Activated CD4-positive, CD25-positive, alpha-beta regulatory T cell treated with anti-CD3 and anti-CD28 coated beads, Interleukin-2, amount 50 U/mL, for 24 hours (primary cell): ENCODE measurements at regions not wholly inside any gene's neighbourhood (a gene's known extent, or its start where the extent isn't known, plus 50 kb on each side); places are given as distances from the start of the nearest gene placed in this dataset.

Experiments used
- ATAC-seq, 2 donors: fragments of 150-1000 bp; cut with Tn5 transposase; one replicate each; pipeline ENCODE4 v1.10.0; 2021; ENCODE audit warnings: mild to moderate bottlenecking in 1 of 2, moderate library complexity in 1 of 2

GRCh38 chr18:75574187-75574586 is 146.7 kb upstream of the SMIM21 start:
- no peak for ATAC-seq

GRCh38 chr18:75563150-75563549 is 135.6 kb upstream of the SMIM21 start:
- ATAC-seq: no peak

DNA sequence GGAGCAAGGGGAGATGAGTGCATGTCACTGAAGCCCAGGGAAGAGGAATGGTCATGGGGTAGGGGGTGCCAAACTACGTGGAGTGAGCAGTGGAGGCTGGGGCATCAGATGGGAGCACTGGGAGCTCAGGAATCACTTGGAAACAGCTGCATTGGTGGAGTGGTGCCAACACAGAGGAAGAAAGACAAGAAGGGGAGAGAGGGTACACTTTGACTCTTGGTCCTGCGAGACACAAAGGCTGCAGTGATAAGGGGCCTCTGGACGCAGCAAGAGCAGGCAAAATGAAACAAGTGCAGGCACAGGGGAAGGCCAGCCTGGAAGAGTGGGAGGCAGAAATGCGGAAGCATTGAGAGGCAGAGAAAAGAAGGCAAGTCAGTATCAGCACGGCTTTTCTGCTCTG is 134.7 kb upstream of the SMIM21 start:
- no peak for ATAC-seq

GRCh38 chr18:75558790-75559189 is 131.3 kb upstream of the SMIM21 start:
- ATAC-seq: no peak

DNA sequence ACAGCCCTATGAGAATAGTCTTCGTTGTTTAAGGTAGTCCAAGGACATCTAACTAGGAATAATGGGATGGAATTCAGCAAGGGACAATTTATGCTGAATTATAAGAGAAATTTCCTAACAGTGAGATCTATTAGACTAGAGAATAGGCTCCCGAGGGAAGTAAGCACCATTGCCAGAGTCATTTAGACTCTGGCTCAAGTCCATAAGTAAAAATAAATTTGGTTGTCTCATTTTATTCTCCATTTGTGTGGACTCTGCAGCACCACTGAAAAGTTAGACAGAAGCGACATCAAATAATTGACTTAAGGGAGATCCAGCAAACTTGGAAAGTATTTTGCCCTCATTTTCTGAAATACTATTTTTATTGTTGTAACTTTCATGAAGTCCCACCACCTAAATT is 129.3 kb upstream of the SMIM21 start:
- ATAC-seq: no peak

DNA sequence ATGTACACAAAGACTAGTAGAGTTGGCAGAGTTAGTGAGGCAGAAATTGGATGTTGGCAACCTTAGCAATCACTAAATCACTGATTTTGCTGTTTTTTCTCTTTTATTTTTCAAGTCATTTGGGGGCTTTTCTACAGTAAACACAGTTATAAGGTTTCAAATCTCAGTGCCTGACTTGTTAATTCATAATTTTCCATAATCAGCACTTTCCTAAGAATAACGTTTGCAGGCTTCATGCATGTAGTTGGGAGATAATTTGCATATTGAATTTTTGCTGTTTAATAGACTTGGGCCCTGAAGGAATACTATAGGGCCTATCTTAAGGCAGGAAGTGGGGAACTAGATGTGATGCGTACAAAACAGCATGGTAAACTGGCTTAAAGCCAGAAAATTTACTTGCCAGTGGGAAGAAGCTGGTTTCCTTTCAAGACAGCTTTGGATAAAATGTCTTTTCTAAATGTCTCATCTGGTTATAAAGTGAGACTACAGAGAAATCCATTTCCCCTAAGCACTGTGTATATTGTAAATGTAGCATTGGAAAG is 127.2 kb upstream of the SMIM21 start:
- ATAC-seq: no peak

DNA sequence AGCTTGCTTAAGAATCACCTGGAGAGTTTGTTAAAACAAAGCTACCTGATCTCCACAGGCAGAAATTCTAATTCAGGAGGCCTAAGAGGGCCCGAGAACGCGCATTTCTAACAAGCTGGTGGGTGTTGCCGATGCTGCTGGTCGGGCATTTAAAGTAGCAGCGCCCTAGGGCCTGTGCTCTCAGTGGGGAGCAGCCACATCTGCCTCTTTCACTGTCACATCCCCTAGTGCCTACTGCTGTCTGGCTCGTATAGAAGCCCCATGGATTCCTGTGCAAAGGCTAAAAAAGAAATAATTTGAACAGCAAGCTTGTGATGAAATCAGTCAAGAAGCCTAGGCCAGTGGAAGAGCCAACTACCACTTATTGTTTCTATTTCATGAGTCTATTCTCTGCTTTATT is 126.7 kb upstream of the SMIM21 start:
- no peak for ATAC-seq

GRCh38 chr18:75553021-75553420 is 125.5 kb upstream of the SMIM21 start:
- no peak for ATAC-seq

DNA sequence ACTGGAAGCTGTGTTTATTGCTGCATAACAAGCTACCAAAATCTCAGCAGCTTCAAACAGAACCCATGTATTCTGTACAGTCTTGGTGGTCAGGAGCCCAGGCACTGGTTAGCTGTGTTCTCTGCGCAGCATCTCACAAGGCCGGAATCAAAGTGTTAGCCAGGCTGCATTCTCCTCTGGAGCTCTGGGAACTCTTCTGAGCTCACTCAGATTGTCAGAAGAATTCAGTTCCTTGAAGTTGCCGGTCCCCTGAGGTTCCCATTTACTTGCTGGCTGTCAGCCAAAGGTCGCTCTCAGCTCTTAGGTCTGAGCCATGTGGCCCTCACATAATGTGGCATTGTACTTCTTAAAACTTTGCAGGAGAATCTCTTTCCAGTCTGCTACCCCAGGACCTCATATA is 123.6 kb upstream of the SMIM21 start:
- ATAC-seq: no peak

DNA sequence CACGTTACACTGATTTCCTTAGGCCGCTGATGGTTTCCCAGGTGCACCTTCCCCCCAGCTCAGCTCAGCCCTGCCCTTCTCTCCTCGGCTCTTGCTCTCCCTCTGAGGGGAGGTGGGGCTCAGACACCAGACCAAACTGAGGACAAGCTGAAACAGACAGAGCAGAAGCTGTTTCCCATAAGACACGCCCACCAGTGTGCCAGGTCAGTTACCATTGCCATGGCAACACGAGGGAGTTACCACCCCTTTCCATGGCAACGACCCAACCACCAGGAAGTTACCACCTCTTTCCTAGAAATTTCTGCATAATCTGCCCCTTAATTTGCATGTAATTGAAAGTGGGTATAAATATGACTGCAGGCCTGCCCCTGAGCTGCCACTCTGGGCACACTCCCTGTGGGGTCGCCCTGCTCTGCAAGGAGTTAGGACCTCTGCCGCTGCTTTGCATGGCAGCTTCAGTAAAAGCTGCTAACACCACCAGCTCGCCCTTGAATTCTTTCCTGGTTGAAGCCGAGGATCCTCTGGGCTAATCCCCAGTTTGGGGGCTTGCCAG is 120.9 kb upstream of the SMIM21 start:
- ATAC-seq: no peak

GRCh38 chr18:75546964-75547363 is 119.5 kb upstream of the SMIM21 start:
- ATAC-seq: no peak

GRCh38 chr18:75545189-75545588 is 117.7 kb upstream of the SMIM21 start:
- ATAC-seq: no peak

- no peak for ATAC-seq
Measured at GRCh38 chr18:75544496-75544895, 117.0 kb upstream of the SMIM21 start.

- ATAC-seq: no peak
Measured at GRCh38 chr18:75544051-75544481, 116.6 kb upstream of the SMIM21 start.

DNA sequence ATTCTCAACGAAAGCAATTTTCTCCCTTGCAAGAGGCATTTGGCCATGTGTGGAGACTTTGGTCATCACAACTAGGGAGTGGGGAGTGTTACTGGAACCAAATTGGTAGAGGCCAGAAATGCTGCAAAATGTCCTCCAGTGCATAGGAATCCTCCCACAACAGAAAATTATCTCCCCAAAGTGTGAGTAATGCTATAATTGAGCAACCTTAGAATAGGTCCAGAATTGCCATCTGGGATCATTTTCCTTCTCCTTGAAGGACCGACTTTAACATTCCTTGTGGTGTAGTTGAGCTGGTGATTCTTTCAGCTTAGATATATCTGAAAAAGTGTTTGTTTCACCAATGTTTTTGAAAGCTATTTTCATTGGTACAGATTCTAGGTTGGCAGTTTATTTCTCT is 111.2 kb upstream of the SMIM21 start:
- ATAC-seq: no peak

DNA sequence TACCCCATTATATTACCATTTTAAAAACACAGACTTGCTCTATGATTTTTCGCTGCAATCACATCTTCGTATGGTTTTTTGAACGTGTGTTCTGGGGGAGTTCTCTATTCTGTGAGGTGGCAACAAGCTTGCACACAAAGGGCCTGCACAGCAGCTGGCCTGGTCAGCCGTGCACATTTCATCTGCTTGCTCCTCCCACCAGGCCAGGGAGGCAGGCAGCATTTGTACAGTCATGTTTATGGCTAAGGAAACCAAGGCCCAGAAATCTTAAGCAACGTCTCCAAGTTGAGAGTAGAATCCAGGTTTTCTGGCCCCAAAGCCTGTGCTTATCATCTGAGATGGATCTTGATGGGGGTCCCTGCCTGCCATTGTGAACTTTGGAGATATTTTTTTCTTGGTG is 106.4 kb upstream of the SMIM21 start:
- ATAC-seq: no peak

GRCh38 chr18:75533209-75533608 is 105.7 kb upstream of the SMIM21 start:
- no peak for ATAC-seq

DNA sequence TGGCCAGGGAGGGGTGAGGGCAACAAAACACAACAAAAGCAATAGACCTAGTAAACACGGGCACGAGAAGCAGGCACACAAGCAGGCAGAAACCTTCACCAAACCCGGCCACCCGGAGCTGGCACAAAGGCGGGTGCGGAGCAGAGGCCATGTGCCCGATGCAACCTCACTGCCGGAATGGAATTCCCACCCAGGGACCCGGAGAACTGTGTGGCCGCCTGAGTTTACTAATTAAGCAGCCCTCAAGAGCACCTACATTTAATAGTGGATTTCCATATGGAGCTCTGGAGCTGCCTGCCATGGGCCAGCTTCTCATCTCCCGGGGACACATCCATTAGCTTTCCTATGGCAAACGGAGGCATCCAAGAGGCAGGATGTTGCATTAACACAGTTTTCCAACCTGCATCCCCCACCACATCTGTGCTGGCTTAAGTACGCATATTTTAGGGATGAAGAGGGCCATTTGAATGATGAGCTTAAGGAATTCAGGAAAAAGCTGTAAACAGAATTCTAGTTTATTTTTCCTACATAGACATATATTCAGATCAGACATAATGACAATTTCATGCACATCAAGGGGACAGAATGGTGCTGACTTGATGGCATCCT is 104.5 kb upstream of the SMIM21 start:
- ATAC-seq: no peak

DNA sequence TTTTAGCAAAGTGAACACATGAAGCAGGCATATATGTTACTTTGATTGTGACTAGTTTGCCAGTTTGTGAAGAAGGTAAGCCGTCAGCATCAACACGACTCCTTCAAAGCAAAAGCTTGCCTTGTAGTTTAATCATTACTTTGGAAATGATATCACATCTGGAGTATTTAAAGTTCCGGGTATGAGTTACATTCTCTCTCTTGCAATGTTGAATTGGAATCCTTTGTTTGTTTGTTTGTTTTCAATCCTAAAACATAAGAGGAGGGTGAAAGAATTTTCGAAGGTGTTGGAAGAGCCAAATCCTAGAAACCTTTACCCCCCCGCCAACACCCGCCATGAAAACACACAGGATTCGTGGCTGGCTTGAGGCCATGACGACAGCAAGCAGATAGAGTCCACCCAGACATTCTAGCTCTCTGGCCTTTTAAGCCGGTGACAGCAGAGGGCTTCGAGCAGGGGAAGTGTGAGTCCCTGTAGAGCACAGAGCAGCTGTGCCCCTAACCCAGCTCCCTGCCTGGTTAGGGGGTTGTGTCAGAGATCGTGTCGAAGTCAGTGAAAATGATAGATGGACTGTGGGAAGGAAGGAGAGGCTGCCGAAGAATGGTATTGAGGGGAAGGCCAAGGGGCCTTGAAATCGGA is 103.8 kb upstream of the SMIM21 start:
- ATAC-seq: no peak

GRCh38 chr18:75530566-75531211 is 103.2 kb upstream of the SMIM21 start:
- ATAC-seq: no peak

DNA sequence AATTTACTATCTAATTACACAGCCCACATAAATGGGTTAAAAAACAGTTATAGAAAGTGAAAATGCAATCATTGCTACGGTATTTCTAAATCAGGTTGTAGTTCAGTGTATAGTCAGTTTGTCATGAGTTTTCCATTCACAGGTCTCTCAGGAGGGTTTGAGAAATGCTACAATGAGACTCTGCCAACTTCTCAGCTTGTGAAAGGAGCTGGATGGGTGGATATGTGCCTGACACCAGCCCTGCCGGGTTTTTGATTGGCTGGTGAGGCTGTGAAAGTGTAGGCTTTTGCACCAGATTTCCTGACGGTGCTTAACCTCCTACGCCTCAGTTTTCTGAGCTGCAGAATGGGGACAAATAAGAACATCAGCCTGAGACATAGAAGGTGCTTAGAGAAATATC is 102.6 kb upstream of the SMIM21 start:
- no peak for ATAC-seq

DNA sequence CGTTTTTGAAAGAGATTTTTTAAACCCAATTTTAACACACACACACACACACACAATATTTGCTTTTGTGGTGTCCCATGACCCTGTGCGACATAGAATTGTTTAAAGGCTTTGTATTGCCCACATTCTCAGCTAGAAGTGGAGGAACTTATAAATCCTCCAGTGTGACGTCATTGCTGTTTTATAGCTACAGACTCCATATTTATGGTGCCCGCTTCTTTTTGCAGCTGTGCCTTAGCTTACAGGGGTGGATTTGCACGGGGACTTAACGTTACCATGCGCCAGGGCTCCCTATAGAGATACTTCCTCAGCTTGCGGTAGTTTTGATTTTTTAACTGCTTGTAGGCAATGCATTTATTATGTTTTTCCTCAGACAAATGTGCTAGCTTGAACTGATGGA is 101.9 kb upstream of the SMIM21 start:
- no peak for ATAC-seq

DNA sequence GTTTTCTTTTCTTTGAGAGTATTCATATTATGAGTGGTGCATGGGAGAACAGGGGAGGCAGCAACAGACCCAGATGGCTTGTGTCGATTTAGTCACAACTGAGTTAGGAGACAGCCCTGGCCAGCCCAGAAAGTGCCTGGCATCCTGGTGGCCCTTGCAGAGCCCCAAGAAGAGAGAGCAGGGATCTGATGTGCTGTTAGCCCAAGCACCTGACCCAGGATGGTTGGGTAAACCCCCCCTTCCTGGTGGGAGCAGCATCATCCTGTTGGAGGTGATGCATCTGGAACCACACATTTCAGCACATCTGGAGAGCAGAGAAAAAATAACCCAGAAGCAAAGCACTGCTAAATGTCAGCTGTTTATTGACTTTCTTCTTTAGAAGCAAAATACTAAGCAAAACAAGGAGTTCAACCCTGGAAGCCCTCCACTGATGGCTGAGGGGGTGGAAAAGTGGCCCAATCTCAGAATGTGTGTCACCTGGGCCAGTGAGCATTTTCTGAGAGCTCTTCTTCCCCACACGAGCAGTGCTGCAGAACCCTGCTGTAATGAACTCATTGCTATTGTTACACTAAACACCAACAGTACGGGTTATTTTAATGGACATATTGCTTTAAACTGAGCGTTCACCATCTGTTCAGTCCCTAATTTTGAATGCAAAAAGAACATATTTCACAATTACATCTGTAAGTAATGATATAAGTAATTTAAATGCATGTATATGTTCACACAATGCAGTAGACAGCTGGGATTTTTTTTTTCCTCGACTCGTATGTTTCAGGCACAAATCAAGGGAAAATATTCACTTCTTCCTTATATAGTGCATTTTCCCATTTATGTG is 100.6 kb upstream of the SMIM21 start:
- no peak for ATAC-seq
